ENCODE measurements at regions not wholly inside any gene's neighbourhood (a gene's known extent, or its start where the extent isn't known, plus 50 kb on each side); places are given as distances from the start of the nearest gene placed in this dataset.

GRCh38 chr1:239792157-239792556, 299.5 kb upstream of the FMN2 start:
- Mint-ChIP-seq H3K4me1 (ENCODE audit: low read depth) (no peaks in the 10 kb centered on the region), H3K4me3 (ENCODE audit: low read depth) (no peak overlapping the region), H3K36me3 (ENCODE audit: insufficient read depth) (no peaks in the 10 kb centered on the region), H3K27ac (no peak overlapping the region), H3K9me3 (ENCODE audit: low read depth) (peaks cover 14% of the 10 kb centered on the region), H3K27me3 (no peaks in the 10 kb centered on the region)
- DNase-seq (ENCODE audit: low spot score, unreplicated experiment), result no peak
- TF ChIP-seq CTCF (IDR thresholded peaks at IDR 0.05; ENCODE audit: unreplicated experiment), result no peak

DNA sequence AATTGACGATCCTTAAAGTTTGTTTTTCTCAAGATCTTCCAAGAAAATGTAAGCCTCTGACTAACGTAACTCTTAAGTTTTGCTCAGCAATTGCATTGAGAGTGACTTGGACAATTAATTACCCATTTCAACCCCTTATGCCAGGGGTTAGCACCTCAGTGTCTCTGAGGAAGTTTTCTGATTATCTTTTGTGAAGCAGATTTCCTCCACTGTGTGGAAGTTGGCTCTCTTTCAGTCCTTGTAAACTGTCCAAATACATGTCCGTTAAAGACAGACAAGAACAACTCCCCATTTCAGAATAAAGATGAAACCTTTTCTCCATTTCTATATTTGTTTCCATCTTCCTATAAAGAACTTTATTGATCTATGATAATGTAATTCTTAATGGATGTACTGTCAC, 296.4 kb upstream of the FMN2 start:
- Mint-ChIP-seq H3K36me3 (ENCODE audit: insufficient read depth) (no peaks in the 10 kb centered on the region), H3K27ac (no peak overlapping the region), H3K4me3 (ENCODE audit: low read depth) (no peak overlapping the region), H3K4me1 (ENCODE audit: low read depth) (no peaks in the 10 kb centered on the region), H3K9me3 (ENCODE audit: low read depth) (peaks cover 4% of the 10 kb centered on the region), H3K27me3 (no peaks in the 10 kb centered on the region)
- no peak for TF ChIP-seq CTCF (IDR thresholded peaks at IDR 0.05; ENCODE audit: unreplicated experiment)
- DNase-seq (ENCODE audit: low spot score, unreplicated experiment), result no peak

DNA sequence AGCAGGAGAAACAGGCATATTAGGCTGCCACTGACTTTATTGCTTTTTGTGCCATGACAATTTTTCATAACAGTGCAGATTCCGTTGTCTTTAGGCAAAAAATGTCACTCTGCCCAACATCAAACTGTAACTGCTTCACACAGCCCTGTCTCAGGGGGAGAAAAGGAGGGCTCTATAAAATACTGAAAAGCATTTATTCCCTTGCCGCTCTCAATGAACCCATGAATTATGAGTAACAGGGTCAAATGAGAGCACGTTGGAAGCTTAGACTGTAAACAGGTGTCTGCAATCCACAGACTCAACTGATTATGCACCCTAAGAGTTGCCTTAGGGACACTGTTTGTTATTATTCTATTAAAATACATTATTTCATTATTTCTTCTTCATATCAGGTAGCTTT, 292.1 kb upstream of the FMN2 start:
- no peaks in the 10 kb centered on the region for H3K27me3 Mint-ChIP-seq
- no peak overlapping the region for H3K4me3 Mint-ChIP-seq (ENCODE audit: low read depth)
- no peak for TF ChIP-seq CTCF (IDR thresholded peaks at IDR 0.05; ENCODE audit: unreplicated experiment)
- DNase-seq (ENCODE audit: low spot score, unreplicated experiment), result no peak
- no peaks in the 10 kb centered on the region for H3K9me3 Mint-ChIP-seq (ENCODE audit: low read depth)
- no peak overlapping the region for H3K27ac Mint-ChIP-seq
- H3K4me1 Mint-ChIP-seq (ENCODE audit: low read depth), result peaks cover 6% of the 10 kb centered on the region
- no peaks in the 10 kb centered on the region for H3K36me3 Mint-ChIP-seq (ENCODE audit: insufficient read depth)

DNA sequence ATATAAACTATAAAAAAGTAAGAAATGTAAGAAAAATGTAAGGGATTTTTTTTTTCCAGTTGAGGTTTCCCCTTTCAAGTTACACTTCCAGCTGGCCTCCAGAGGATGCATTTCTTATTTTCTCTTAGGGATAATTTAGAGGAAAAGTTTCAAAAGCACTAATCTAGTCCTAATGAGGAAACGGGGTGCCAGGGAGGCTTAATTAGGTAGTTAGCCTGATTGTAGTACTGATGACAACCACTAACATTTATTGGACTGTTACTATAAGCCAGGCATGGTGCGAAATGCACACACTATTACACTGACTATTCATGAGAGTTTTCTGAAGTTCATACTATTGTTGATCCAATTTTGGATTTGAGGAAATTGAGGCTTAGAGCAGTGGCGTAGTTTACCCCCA, 290.8 kb upstream of the FMN2 start:
- Mint-ChIP-seq H3K4me1 (ENCODE audit: low read depth) (peaks cover 6% of the 10 kb centered on the region), H3K4me3 (ENCODE audit: low read depth) (no peak overlapping the region), H3K27ac (no peak overlapping the region), H3K9me3 (ENCODE audit: low read depth) (no peaks in the 10 kb centered on the region), H3K27me3 (no peaks in the 10 kb centered on the region), H3K36me3 (ENCODE audit: insufficient read depth) (no peaks in the 10 kb centered on the region)
- TF ChIP-seq CTCF (IDR thresholded peaks at IDR 0.05; ENCODE audit: unreplicated experiment), result no peak
- no peak for DNase-seq (ENCODE audit: low spot score, unreplicated experiment)

GRCh38 chr1:239802275-239802674, 289.4 kb upstream of the FMN2 start:
- Mint-ChIP-seq H3K27ac (no peak overlapping the region), H3K9me3 (ENCODE audit: low read depth) (no peaks in the 10 kb centered on the region), H3K36me3 (ENCODE audit: insufficient read depth) (no peaks in the 10 kb centered on the region), H3K4me1 (ENCODE audit: low read depth) (peaks cover 6% of the 10 kb centered on the region), H3K27me3 (no peaks in the 10 kb centered on the region), H3K4me3 (ENCODE audit: low read depth) (no peak overlapping the region)
- no peak for DNase-seq (ENCODE audit: low spot score, unreplicated experiment)
- no peak for TF ChIP-seq CTCF (IDR thresholded peaks at IDR 0.05; ENCODE audit: unreplicated experiment)
